AG10803 (cell line): ENCODE measurements at regions not wholly inside any gene's neighbourhood (a gene's known extent, or its start where the extent isn't known, plus 50 kb on each side); places are given as distances from the start of the nearest gene placed in this dataset.
A peak's percentile ranks its signal among the peaks of the same experiment; 100 is the strongest.

Source experiments
- DNase-seq: peaks from one replicate; pipeline ENCODE4 v3.0.0; 2010; ENCODE audit warnings: low read depth
- H3K4me3 ChIP-seq: 2 replicates; pipeline ENCODE4 v1.5.1; 2011; ENCODE audit warnings: mild to moderate bottlenecking, low read length, control low read depth
- CTCF ChIP-seq: conservative IDR thresholded peaks from 2 replicates; pipeline ENCODE4 v1.5.1; 2011; ENCODE audit warnings: mild to moderate bottlenecking, low read length, control low read depth, inconsistent platforms

GRCh38 chr16:87240211-87241136, 76.7 kb downstream of the C16orf95 start:
- peak; percentile 62 for DNase-seq
- no peak overlapping the region for H3K4me3 ChIP-seq
- TF ChIP-seq CTCF: no peak

- no peak overlapping the region for H3K4me3 ChIP-seq
- TF ChIP-seq CTCF: no peak
These were observed 75.9 kb downstream of the C16orf95 start for GRCh38 chr16:87241137-87241771.

GRCh38 chr16:87243478-87243877, 73.7 kb downstream of the C16orf95 start:
- no peak overlapping the region for H3K4me3 ChIP-seq
- TF ChIP-seq CTCF: no peak
- no peak for DNase-seq

More at GRCh38 chr16:87241137-87241771, 75.9 kb downstream of the C16orf95 start:
- no peak for DNase-seq

GRCh38 chr16:87244636-87245197, 72.5 kb downstream of the C16orf95 start:
- H3K4me3 ChIP-seq: no peak overlapping the region
- DNase-seq: no peak
- TF ChIP-seq CTCF: no peak

- DNase-seq: peak; percentile 17
- no peak overlapping the region for H3K4me3 ChIP-seq
- TF ChIP-seq CTCF: no peak
These were observed 71.7 kb downstream of the C16orf95 start for GRCh38 chr16:87245511-87245910.

- no peak for TF ChIP-seq CTCF
- no peak overlapping the region for H3K4me3 ChIP-seq
- no peak for DNase-seq
These were observed 70.7 kb downstream of the C16orf95 start for GRCh38 chr16:87246269-87247065.
